Loucy (cell line): ENCODE measurements at regions not wholly inside any gene's neighbourhood (a gene's known extent, or its start where the extent isn't known, plus 50 kb on each side); places are given as distances from the start of the nearest gene placed in this dataset.

ENCODE experiments used
- H2AFZ ChIP-seq: fragments of 200-600 bp; sonication (generic); 2 replicates; pipeline ENCODE4 v1.6.0; 2016; ENCODE audit warnings: antibody characterized with exemption, mild to moderate bottlenecking, low read length, moderate library complexity
- H3F3A ChIP-seq: fragments of 200-600 bp; 2 replicates; pipeline ENCODE4 v1.6.0; 2016; ENCODE audit warnings: antibody characterized with exemption, low read depth, mild to moderate bottlenecking
- H3K27me3 ChIP-seq: fragments of 200-600 bp; sonication (generic); 2 replicates; pipeline ENCODE4 v1.6.1; 2014; ENCODE audit warnings: low read length, mild to moderate bottlenecking; ENCODE audit not compliant: insufficient read depth, poor library complexity, severe bottlenecking
- H3K36me3 ChIP-seq: fragments of 200-600 bp; sonication (generic); 2 replicates; pipeline ENCODE4 v1.6.1; 2016; ENCODE audit warnings: low read length; ENCODE audit not compliant: insufficient read depth
- H3K4me1 ChIP-seq: fragments of 200-600 bp; sonication (generic); 2 replicates; pipeline ENCODE4 v1.5.1; 2014; ENCODE audit warnings: low read length, mild to moderate bottlenecking; ENCODE audit not compliant: insufficient read depth, poor library complexity, severe bottlenecking
- H3K4me2 ChIP-seq: fragments of 200-600 bp; sonication (generic); 2 replicates; pipeline ENCODE4 v1.6.0; 2014; ENCODE audit warnings: antibody characterized with exemption, low read length, low read depth, mild to moderate bottlenecking; ENCODE audit not compliant: poor library complexity, severe bottlenecking
- H3K4me3 ChIP-seq: fragments of 200-600 bp; sonication (generic); 2 replicates; pipeline ENCODE4 v1.5.1; 2014; ENCODE audit warnings: low read length, mild to moderate bottlenecking, mixed read lengths; ENCODE audit not compliant: poor library complexity, severe bottlenecking
- H3K79me2 ChIP-seq: fragments of 200-600 bp; sonication (generic); 2 replicates; pipeline ENCODE4 v1.6.1; 2014; ENCODE audit warnings: low read length; ENCODE audit not compliant: insufficient read depth
- H3K9ac ChIP-seq: fragments of 200-600 bp; sonication (generic); 2 replicates; pipeline ENCODE4 v1.6.0; 2014; ENCODE audit warnings: mild to moderate bottlenecking, low read depth, low read length, moderate library complexity; ENCODE audit not compliant: poor library complexity, severe bottlenecking
- H3K9me2 ChIP-seq: fragments of 200-600 bp; sonication (generic); replicated peaks from 2 replicates; pipeline ENCODE4 v1.6.1; 2016; ENCODE audit warnings: low read depth, low read length, mixed read lengths
- H3K9me3 ChIP-seq: fragments of 200-600 bp; sonication (generic); 2 replicates; pipeline ENCODE4 v1.6.1; 2014; ENCODE audit warnings: mild to moderate bottlenecking, antibody characterized with exemption, low read length, low read depth; ENCODE audit not compliant: insufficient read depth
- H4K20me1 ChIP-seq: fragments of 200-600 bp; sonication (generic); 2 replicates; pipeline ENCODE4 v1.6.0; 2014; ENCODE audit warnings: antibody characterized with exemption, low read length, mild to moderate bottlenecking; ENCODE audit not compliant: insufficient read depth, poor library complexity, severe bottlenecking
- EZH2phosphoT487 ChIP-seq: fragments of 200-600 bp; IDR thresholded peaks from 2 replicates; pipeline ENCODE4 v1.6.1; 2018; ENCODE audit warnings: antibody characterized with exemption, mild to moderate bottlenecking, moderate library complexity, borderline replicate concordance
- TF ChIP-seq, protein P1 (sequence below): fragments of 200-600 bp; sonication (generic); conservative IDR thresholded peaks from 2 replicates; pipeline ENCODE4 v1.5.1; 2014; ENCODE audit warnings: mild to moderate bottlenecking, antibody characterized with exemption, low read length

DNA sequence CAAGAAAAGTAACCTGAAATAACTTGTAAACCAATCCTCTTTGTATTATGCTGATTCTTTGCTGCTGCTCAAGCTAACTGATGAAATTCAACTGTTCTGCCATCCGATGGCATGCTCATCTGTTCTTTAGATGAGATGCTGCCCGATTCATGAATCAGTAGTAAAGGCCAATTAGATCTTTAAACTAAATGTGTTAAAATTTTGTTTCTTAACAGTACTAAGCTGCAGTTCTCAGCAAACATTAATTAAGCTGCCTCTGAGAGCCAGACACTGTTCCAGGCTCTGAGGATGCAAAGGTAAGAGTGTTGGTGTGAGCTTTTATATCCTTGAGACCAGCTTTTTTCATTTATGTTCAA, 77.0 kb upstream of the NT5E start:
- no peak overlapping the region for H3K4me2 ChIP-seq
- no peaks in the 10 kb centered on the region for H3K4me1 ChIP-seq
- no peaks in the 10 kb centered on the region for H3K27me3 ChIP-seq
- no peak overlapping the region; the same call in 1 of the 2 replicates for H2AFZ ChIP-seq
- H3K79me2 ChIP-seq: no peaks in the 10 kb centered on the region
- no peak overlapping the region for H3K4me3 ChIP-seq
- no peaks in the 10 kb centered on the region for H3K9me2 ChIP-seq
- H3K9me3 ChIP-seq: no peaks in the 10 kb centered on the region
- no peaks in the 10 kb centered on the region for H4K20me1 ChIP-seq
- H3F3A ChIP-seq: no peaks in the 10 kb centered on the region
- no peaks in the 10 kb centered on the region for H3K36me3 ChIP-seq
- no peak overlapping the region for H3K9ac ChIP-seq
- TF ChIP-seq EZH2phosphoT487: no peak
- TF ChIP-seq, protein P1, sequence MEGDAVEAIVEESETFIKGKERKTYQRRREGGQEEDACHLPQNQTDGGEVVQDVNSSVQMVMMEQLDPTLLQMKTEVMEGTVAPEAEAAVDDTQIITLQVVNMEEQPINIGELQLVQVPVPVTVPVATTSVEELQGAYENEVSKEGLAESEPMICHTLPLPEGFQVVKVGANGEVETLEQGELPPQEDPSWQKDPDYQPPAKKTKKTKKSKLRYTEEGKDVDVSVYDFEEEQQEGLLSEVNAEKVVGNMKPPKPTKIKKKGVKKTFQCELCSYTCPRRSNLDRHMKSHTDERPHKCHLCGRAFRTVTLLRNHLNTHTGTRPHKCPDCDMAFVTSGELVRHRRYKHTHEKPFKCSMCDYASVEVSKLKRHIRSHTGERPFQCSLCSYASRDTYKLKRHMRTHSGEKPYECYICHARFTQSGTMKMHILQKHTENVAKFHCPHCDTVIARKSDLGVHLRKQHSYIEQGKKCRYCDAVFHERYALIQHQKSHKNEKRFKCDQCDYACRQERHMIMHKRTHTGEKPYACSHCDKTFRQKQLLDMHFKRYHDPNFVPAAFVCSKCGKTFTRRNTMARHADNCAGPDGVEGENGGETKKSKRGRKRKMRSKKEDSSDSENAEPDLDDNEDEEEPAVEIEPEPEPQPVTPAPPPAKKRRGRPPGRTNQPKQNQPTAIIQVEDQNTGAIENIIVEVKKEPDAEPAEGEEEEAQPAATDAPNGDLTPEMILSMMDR: no peak

DNA sequence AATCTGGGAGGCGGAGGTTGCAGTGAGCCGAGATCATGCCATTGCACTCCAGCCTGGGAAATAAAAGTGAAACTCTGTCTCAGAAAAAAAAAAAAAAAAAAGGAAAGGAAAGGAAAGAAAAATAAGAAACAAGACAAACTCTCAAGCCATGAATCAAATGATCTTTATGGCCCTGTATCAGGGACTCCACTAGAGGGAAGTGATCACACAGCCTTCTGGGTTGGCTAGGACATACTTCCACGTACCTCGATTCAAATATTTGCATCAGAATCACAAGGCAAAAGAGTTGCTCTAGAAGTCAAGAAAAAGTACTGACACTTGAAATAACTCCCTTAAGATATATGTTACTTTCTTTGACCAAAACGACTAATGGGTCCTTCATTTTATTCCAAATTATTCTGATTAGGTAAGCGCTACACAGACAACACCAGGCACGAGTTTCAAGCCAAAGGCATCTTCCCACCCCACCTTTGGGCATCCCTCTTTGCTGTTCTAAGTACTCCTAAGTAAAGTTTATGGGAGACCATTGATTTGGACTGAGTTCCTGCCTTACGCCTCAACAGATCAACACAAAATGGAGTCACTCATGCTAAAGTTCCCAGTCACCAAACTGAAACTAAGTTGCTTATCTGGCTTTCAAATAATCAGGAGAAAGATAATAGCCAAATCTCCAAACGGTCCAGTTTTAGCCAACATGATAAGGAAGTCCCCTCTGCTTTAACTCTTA, 77.5 kb upstream of the NT5E start:
- Histone ChIP-seq H3K27me3 (no peaks in the 10 kb centered on the region), H3K9me3 (no peaks in the 10 kb centered on the region), H4K20me1 (no peaks in the 10 kb centered on the region), H3F3A (no peaks in the 10 kb centered on the region), H3K36me3 (no peaks in the 10 kb centered on the region), H3K4me2 (no peak overlapping the region), H3K4me1 (no peaks in the 10 kb centered on the region), H3K79me2 (no peaks in the 10 kb centered on the region), H3K9ac (no peak overlapping the region), H2AFZ (no peak overlapping the region; the same call in 1 of the 2 replicates), H3K4me3 (no peak overlapping the region), H3K9me2 (no peaks in the 10 kb centered on the region)
- TF ChIP-seq, protein P1: peak; percentile 26; the same call in 1 of the 2 replicates
- no peak for TF ChIP-seq EZH2phosphoT487

DNA sequence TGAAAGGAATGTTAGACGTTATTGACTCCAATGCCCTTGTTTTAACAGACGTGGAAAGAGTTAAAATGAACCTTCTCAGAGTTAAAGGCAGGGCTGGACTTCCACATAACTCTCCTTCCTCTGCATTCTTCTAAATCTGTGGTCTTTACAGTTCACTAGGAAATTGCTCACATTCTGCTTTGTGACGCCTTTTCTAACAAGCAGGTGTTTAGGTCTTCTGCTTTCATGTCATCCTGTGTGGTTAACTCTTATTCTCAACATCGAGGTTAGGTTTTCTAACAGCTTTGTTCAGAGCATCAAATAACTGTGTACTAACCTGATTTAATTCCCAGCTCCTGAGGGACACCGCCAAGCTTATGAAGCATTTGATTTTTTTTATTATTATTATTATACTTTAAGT, 81.3 kb upstream of the NT5E start:
- TF ChIP-seq, protein P1: no peak
- no peak for TF ChIP-seq EZH2phosphoT487
- no peaks in the 10 kb centered on the region for H3K4me1 ChIP-seq
- H2AFZ ChIP-seq: no peak overlapping the region
- H3K9ac ChIP-seq: no peak overlapping the region
- H3K79me2 ChIP-seq: no peaks in the 10 kb centered on the region
- no peaks in the 10 kb centered on the region for H4K20me1 ChIP-seq
- H3K4me3 ChIP-seq: no peak overlapping the region
- H3K9me2 ChIP-seq: no peaks in the 10 kb centered on the region
- H3K4me2 ChIP-seq: no peak overlapping the region
- H3K9me3 ChIP-seq: no peaks in the 10 kb centered on the region
- no peaks in the 10 kb centered on the region for H3K36me3 ChIP-seq
- no peaks in the 10 kb centered on the region for H3K27me3 ChIP-seq
- no peaks in the 10 kb centered on the region for H3F3A ChIP-seq
